ENCODE measurements at regions not wholly inside any gene's neighbourhood (a gene's known extent, or its start where the extent isn't known, plus 50 kb on each side); places are given as distances from the start of the nearest gene placed in this dataset.
A peak's percentile ranks its signal among the peaks of the same experiment; 100 is the strongest.

GRCh38 chr12:65540140-65540539 is 261.7 kb downstream of the MSRB3 start:
- DNase-seq (ENCODE audit: low read depth in 4 of 4, low spot score in 3 of 4): no peak

GRCh38 chr12:65546528-65546927 is 268.0 kb downstream of the MSRB3 start:
- DNase-seq (ENCODE audit: low read depth in 4 of 4, low spot score in 3 of 4): no peak

GRCh38 chr12:65556676-65557437 is 267.4 kb upstream of the HMGA2 start:
- peak in 3 of 4 donors; percentile 60 to 69 (median 68) for DNase-seq (ENCODE audit: low read depth in 4 of 4, low spot score in 3 of 4)

DNA sequence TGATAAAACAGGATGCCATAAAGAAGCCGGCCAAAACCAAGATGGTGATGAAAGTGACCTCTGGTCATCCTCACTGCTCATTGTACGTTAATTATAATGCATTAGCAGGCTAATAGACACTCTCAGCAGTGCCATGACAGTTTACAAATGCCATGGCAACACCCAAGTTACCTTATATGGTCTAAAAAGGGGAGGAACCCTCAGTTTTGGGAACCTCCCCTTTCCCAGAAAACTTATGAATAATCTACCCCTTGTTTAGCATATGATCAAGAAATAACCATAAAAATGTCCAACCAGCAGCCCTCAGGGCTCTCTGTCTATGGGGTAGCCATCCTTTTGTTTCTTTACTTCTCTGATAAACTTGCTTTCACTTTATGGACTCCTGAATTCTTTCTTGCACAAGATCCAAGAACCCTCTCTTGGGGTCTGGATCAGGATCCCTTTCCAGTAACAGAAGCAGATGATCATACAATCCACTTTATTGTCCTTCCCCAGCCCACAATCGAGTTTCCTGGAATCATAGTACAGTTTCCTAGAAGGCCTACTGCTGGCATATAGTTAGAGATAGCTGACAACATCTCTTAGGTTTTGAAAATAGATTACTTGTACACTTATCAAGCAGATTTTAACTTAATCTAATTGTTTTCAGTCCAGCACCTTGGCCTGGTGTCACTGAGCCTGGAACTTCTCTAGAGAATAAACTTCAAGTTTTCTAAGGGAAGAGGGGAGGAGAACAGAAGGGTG is 266.7 kb upstream of the HMGA2 start:
- no peak for DNase-seq (ENCODE audit: low read depth in 4 of 4, low spot score in 3 of 4)

DNA sequence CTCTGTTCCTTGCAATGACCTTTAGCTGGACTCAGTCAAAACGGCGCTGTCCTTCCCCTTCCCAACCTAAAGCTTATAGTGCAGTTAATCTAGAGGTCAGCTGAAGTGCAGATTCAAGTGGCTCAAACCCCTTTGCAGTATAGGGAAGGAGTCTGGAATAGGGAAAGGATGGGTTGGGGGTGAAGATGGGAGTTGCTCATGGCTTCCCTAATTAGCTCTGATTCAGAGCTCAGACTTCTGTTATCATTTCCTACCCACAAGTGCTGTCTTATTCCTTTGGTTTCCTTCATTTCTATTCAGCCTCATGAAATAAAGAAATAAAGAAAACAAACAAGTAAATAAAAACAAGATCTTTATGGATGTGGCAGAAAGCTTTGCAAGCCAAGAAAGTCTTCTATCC is 264.0 kb upstream of the HMGA2 start:
- DNase-seq (ENCODE audit: low read depth in 4 of 4, low spot score in 3 of 4): no peak

DNA sequence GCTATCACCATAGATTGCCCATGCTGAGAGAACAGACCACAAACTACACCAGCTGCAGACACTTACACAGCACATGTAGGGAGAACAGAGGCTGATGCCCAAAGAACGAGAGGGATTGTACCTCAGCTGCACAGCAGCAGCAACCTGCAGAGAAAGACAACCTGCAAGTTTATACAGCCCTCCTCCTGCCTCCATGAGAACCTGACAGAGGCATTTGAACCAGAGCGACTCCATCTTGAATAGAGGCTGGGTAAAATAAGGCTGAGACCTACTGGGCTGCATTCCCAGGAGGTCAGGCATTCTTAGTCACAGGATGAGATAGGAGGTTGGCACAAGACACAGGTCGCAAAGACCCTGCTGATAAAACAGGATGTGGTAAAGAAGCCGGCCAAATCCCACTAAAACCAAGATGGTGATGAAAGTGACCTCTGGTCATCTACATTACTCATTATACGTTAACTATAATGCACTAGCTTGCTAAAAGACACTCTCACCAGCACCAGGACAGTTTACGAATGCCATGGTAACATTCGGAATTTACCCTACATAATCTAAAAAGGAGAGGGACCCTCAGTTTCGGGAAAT is 262.4 kb upstream of the HMGA2 start:
- no peak for DNase-seq (ENCODE audit: low read depth in 4 of 4, low spot score in 3 of 4)

DNA sequence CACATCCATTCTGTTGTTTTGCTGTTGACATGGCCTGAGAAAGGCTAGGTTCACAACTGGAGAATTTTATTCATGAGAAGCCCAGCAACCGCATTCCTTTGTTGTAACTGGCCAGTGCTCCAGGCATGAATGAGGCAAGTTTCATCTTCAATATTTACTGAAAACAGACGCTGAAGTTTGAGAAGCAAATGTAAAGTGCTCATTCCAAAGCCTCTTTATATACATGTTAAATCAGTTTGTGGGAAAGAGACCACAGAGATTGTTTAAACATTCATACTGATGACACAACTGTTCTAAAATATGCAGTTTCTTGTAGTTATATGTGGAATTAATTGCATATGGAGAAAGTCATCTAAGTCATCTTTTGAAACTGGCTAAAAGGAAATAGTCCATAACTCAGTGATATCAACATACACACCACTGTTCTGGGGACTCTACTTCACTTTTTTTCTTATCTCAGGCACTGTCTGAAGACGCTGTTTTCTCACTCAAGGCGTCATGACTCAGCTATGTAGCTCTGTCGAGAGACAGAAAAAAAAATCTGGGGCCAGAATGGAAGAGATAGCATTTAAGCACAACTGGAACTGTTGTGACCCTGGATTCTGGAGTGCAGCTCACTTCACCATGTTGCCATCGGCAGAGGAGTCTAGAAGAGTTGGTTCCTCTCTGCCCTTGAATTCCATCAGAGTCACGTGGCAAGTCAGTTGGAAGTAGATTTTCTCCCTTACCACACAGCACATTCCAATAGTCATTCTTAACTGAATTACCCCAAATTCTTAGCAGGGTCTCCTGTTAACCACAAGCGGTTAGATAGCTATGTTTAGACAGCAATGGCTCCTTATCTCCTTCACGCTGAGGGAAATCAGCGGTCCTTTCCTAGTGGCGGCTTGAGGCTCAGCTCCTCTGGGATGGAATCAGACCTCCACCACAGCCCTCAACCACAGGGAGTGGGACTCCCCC is 258.4 kb upstream of the HMGA2 start:
- DNase-seq (ENCODE audit: low read depth in 4 of 4, low spot score in 3 of 4): no peak

GRCh38 chr12:65566751-65567150 is 257.5 kb upstream of the HMGA2 start:
- DNase-seq (ENCODE audit: low read depth in 4 of 4, low spot score in 3 of 4): no peak

DNA sequence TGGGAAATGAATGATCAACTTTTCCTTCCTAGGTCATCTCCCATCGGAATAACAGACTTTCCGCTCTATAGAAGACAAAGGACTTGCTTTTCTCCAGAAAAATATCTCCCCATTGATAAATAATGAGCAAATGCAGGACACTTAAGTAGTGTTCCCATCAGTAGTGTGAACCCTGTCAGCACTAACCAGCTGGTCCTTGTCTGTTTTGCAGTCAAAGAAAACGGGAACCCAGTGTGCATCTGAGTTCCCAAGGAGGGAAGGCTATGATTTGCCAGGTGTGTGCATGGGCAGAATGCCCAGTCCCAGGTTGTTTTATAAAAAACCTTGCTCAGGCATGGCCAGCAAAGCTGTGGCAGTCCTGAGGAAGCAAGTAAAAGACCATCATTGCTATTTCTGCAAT is 256.5 kb upstream of the HMGA2 start:
- DNase-seq (ENCODE audit: low read depth in 4 of 4, low spot score in 3 of 4): no peak

GRCh38 chr12:65568517-65568916 is 255.8 kb upstream of the HMGA2 start:
- no peak for DNase-seq (ENCODE audit: low read depth in 4 of 4, low spot score in 3 of 4)

DNA sequence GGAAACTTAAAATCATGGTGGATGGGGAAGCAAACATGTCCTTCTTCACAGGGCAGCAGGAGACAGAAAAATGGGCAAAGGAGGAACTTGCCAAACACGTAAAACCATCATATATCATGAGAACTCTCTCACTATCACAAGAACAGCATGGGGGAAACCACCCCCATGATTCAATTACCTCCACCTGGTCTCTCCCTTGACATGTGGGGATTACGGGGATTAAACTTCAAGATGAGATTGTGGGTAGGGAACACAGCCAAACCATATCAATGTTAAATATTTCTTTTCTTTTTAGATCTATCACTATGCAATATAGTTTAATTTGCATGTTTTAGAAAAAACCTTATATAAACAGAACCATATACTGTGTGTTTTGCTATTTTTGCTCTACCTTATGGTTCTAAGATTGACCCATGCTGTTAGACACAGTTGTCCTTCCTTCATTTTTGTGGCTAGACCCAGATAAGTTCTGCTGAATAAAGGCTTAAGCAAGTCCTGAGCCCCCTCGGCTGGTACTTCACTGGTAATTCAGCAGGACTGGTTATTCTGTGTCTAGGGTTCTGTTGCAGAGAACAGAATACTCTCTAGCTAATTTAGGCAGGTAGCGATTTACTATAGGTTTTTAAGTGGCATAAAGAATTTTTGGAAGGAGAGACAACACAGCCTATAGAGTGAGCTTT is 253.7 kb upstream of the HMGA2 start:
- no peak for DNase-seq (ENCODE audit: low read depth in 4 of 4, low spot score in 3 of 4)

DNA sequence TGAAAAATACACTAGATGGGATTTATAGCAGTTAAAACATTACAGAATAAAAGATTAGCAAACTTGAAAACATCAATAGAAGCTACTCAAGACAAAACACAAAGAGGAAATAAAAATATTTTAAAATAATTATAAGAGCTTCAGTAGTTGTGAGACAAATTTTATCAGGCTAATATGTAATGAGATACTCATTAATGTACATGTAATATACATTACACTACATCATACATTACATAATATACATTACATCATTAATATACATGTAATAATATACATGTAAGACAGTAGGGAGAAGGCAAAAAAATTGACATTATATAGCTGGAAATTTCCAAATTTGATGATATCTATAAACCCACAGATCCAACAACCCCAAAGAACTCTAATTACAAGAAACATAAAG is 249.4 kb upstream of the HMGA2 start:
- no peak for DNase-seq (ENCODE audit: low read depth in 4 of 4, low spot score in 3 of 4)

DNA sequence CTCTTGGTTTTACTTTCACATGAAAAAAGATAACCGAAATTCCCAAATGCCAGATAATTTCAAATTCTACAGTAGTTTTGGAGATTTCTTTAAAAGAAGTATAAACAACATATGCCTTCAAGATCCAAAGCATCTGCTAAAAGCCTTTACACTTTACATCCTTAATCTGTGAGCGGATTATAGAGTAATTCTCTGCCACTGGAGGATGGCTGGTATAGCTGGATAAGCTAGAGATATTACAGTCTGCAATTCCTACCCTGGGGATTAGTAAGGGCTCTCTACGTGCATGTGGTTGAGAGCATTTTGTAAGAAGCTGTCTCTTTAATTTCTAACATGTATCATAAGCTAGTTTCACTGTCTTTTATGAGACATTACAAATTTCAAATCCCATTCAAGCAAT is 240.3 kb upstream of the HMGA2 start:
- DNase-seq (ENCODE audit: low read depth in 4 of 4, low spot score in 3 of 4): no peak

DNA sequence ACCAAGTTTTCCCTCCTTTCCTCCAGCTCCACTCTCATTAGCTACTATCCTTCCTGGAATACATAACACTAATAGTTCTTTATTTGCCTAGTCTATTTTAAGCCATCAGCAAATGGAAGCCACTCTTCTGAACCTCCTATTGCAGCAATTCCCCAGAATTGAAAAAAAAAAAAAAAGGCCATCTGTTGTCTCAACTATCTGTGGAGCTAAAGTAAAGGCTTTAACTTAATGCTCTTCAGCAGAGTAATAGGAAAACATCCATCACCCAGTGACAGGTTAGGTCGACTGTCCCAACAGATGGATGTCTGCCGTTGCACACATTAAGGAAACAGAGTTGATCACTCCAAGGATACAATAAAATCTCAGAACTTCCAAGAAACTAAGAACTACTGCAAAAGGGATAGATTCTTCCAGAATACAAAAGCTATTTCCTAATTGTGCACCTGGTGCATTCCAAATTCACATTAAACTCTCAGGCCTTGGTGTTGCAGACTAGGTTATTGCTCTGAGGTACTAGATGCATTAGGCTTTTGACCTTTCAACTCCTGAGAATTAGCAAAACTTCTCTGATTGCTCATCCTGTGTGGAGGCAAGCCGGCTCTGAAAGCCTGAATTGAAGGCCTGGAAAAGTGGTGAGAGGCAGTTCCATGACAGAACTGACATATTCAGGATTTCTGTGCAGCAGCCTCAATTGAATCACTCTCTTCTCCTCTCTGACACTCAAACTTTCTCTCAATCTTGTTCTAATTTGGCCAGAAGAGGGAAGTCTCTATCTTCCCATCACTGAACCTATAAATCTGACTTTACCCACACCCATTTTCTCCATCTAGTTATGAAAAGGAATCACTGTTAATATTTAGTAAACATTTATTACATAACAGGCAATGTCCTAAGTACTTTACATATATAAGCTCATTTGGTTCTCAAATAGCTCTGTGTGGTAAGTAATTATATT is 238.4 kb upstream of the HMGA2 start:
- no peak for DNase-seq (ENCODE audit: low read depth in 4 of 4, low spot score in 3 of 4)

GRCh38 chr12:65586796-65587195 is 237.5 kb upstream of the HMGA2 start:
- DNase-seq (ENCODE audit: low read depth in 4 of 4, low spot score in 3 of 4): no peak

DNA sequence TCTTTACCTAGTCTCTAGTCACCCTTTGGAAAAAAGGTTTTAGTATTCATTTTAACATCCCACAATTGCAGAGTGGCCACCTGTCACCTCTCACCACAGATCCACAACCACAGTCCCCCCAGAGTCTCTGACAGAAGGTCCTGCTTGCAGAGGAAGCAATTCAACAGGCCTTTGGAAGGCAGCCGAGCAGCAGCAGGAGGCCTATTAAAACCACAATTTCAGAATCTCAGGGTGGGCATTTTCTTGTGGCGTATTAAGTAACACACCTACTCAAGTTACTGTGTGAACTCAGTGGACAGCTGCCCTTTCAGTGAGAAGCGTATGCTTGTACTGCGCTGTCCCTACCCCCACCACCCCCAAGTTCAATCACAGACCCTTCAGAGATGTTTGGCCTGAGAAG is 234.0 kb upstream of the HMGA2 start:
- no peak for DNase-seq (ENCODE audit: low read depth in 4 of 4, low spot score in 3 of 4)

DNA sequence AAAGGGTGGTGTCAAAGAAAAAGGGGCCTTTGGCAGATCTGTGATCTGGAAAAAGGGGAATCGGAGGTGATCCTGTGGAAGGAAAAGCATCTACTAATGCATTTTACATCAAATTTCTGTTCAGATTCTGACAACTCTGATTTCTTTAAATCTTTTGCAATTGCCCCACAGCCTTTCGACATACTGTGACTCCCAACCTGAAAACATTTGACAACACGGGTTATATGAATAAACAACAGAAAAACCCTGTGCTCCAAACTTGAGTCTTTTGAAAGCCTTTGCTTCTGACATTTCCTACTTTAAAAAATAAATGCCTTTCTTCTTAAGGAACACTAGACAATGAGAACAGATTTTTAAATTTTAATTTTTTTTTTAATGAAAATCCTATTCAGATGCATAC is 231.9 kb upstream of the HMGA2 start:
- no peak for DNase-seq (ENCODE audit: low read depth in 4 of 4, low spot score in 3 of 4)

GRCh38 chr12:65593239-65593701 is 231.0 kb upstream of the HMGA2 start:
- DNase-seq (ENCODE audit: low read depth in 4 of 4, low spot score in 3 of 4): no peak

DNA sequence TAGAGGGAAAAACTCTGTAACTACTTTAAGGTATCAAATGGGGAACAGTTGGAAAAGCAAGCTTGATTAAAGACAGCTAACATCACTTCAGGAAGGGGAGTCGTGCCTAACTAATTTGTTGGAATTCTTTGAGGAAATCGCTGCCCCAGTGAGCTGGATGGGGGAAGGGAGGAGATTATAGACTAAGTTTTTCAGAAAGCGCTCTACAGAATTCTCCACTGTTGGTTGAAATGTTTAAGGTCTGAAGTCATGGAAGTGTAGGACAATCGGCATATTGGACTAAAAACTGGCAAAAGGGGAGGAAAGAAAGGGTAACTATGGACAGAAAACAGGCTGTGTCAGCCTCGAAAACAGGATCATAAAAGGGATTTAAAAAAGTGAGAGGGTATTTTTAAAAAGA is 229.9 kb upstream of the HMGA2 start:
- DNase-seq (ENCODE audit: low read depth in 4 of 4, low spot score in 3 of 4): no peak
